Thyroid gland (tissue), 4 donors: ENCODE measurements at regions not wholly inside any gene's neighbourhood (a gene's known extent, or its start where the extent isn't known, plus 50 kb on each side); places are given as distances from the start of the nearest gene placed in this dataset.

Experiments used
- DNase-seq, 2 donors: peaks; one replicate each; pipeline ENCODE4 v3.0.0-alpha.2; 2019
- H3K27ac ChIP-seq, 3 donors: fragments of 200-600 bp; sonication (generic); 1 replicate in 2 of 3; 2 replicates in 1 of 3; pipeline ENCODE4 v1.5.1; 2016 to 2019; ENCODE audit warnings: mild to moderate bottlenecking in 1 of 3, moderate library complexity in 1 of 3
- H3K27me3 ChIP-seq: fragments of 200-600 bp; sonication (generic); one replicate; pipeline ENCODE4 v1.5.1; 2019
- H3K36me3 ChIP-seq, 2 donors: fragments of 200-600 bp; sonication (generic); one replicate each; pipeline ENCODE4 v1.5.1; 2016 to 2019
- H3K4me1 ChIP-seq, 2 donors: fragments of 200-600 bp; sonication (generic); one replicate each; pipeline ENCODE4 v1.5.1; 2017 to 2019
- H3K4me3 ChIP-seq, 3 donors: fragments of 200-600 bp; sonication (generic); replicated peaks in 1 of 3; 1 replicate in 2 of 3; 2 replicates in 1 of 3; pipeline ENCODE4 v1.5.1; 2016; ENCODE audit warnings: mild to moderate bottlenecking in 1 of 3
- H3K9me3 ChIP-seq: fragments of 200-600 bp; sonication (generic); one replicate; pipeline ENCODE4 v1.5.1; 2017
- CTCF ChIP-seq, 6 experiments: fragments of 200-600 bp in 3 of 6; fragments of 450-650 bp in 3 of 6; sonication (generic) in 3 of 6; IDR thresholded peaks; one replicate each; pipeline ENCODE4 v1.5.1; 2016 to 2019; ENCODE audit warnings: antibody characterized with exemption in 6 of 6, mild to moderate bottlenecking in 2 of 6, inconsistent platforms in 1 of 6, moderate library complexity in 1 of 6
- POLR2A ChIP-seq, 2 donors: fragments of 450-650 bp; IDR thresholded peaks; one replicate each; pipeline ENCODE4 v1.6.1; 2017; ENCODE audit warnings: antibody characterized with exemption in 2 of 2, mild to moderate bottlenecking in 2 of 2, moderate library complexity in 1 of 2
- WGBS, 2 donors: methylation state at CpG; one replicate each; pipeline ENCODE4 v1.1.5; 2017; 5-methylcytosine and 5-hydroxymethylcytosine counted together
- intact Hi-C: fragments of 100-400 bp; cut with DNase I; formaldehyde crosslinking; loops from one replicate; pipeline ENCODE4 v1.15.1; 2023

GRCh38 chr3:115448851-115449250 is 174.5 kb upstream of the GAP43 start:
- intact Hi-C loops = no loop called here
- TF ChIP-seq CTCF (IDR thresholded peaks at IDR 0.05) = no peak
- no peak for TF ChIP-seq POLR2A (IDR thresholded peaks at IDR 0.05)
- 43 to 68% methylated on average over 2 of the region's 2 CpGs for WGBS, 2 donors

GRCh38 chr3:115450036-115450435 is 173.3 kb upstream of the GAP43 start:
- no peak for DNase-seq
- Histone ChIP-seq H3K4me1 (no peaks in the 10 kb centered on the region), H3K9me3 (no peaks in the 10 kb centered on the region), H3K27me3 (no peaks in the 10 kb centered on the region), H3K4me3 (no peak overlapping the region), H3K36me3 (no peaks in the 10 kb centered on the region), H3K27ac (no peak overlapping the region)
- TF ChIP-seq CTCF (IDR thresholded peaks at IDR 0.05) (no peak), POLR2A (IDR thresholded peaks at IDR 0.05) (no peak)
- intact Hi-C loops = no loop called here
- 78 to 87% methylated on average over 4 of the region's 4 CpGs for WGBS, 2 donors

More at GRCh38 chr3:115448851-115449250, 174.5 kb upstream of the GAP43 start:
- H3K27me3 ChIP-seq = no peaks in the 10 kb centered on the region
- DNase-seq = no peak
- H3K27ac ChIP-seq = no peak overlapping the region
- H3K9me3 ChIP-seq = no peaks in the 10 kb centered on the region
- no peaks in the 10 kb centered on the region for H3K4me1 ChIP-seq
- no peak overlapping the region for H3K4me3 ChIP-seq
- H3K36me3 ChIP-seq = no peaks in the 10 kb centered on the region

GRCh38 chr3:115464036-115464435 is 159.3 kb upstream of the GAP43 start:
- no peak for DNase-seq
- intact Hi-C loops = no loop called here
- H3K27ac ChIP-seq = no peak overlapping the region
- no peaks in the 10 kb centered on the region for H3K27me3 ChIP-seq
- no peak overlapping the region for H3K4me3 ChIP-seq
- TF ChIP-seq CTCF (IDR thresholded peaks at IDR 0.05) = no peak
- H3K36me3 ChIP-seq = no peaks in the 10 kb centered on the region
- H3K9me3 ChIP-seq = no peaks in the 10 kb centered on the region
- H3K4me1 ChIP-seq = no peaks in the 10 kb centered on the region
- 83% methylated on average over 2 of the region's 2 CpGs for WGBS, 2 donors

- DNase-seq = no peak
- no peak for TF ChIP-seq POLR2A (IDR thresholded peaks at IDR 0.05)
- Histone ChIP-seq H3K27ac (no peak overlapping the region), H3K9me3 (no peaks in the 10 kb centered on the region), H3K36me3 (no peaks in the 10 kb centered on the region), H3K4me1 (no peaks in the 10 kb centered on the region), H3K27me3 (no peaks in the 10 kb centered on the region), H3K4me3 (no peak overlapping the region)
- WGBS, 2 donors = 54 to 58% methylated on average over 3 of the region's 3 CpGs
- intact Hi-C loops = no loop called here
These were observed 153.7 kb upstream of the GAP43 start for GRCh38 chr3:115469649-115470048.

- no peak for DNase-seq
- intact Hi-C loops = no loop called here
- H3K36me3 ChIP-seq = no peaks in the 10 kb centered on the region
- TF ChIP-seq POLR2A (IDR thresholded peaks at IDR 0.05) (no peak), CTCF (IDR thresholded peaks at IDR 0.05) (no peak)
- no peaks in the 10 kb centered on the region for H3K27me3 ChIP-seq
- no peaks in the 10 kb centered on the region for H3K9me3 ChIP-seq
- H3K27ac ChIP-seq = no peak overlapping the region
- 71 to 80% methylated on average over 3 of the region's 3 CpGs for WGBS, 2 donors
- no peaks in the 10 kb centered on the region for H3K4me1 ChIP-seq
- H3K4me3 ChIP-seq = no peak overlapping the region
These were observed 153.1 kb upstream of the GAP43 start for GRCh38 chr3:115470254-115470653.
